ENCODE measurements at regions not wholly inside any gene's neighbourhood (a gene's known extent, or its start where the extent isn't known, plus 50 kb on each side); places are given as distances from the start of the nearest gene placed in this dataset.

GRCh38 chr6:122178988-122179387 lies 220.5 kb upstream of the HSF2 start:
- no peak overlapping the region for H3K4me2 ChIP-seq (ENCODE audit: low read length)
- H3K36me3 ChIP-seq (ENCODE audit: low read depth, low read length) = no peaks in the 10 kb centered on the region
- H3K79me2 ChIP-seq (ENCODE audit: low read length) = no peaks in the 10 kb centered on the region
- DNase-seq = no peak
- H3K9ac ChIP-seq (ENCODE audit: low read length) = no peak overlapping the region
- no peaks in the 10 kb centered on the region for H3F3A ChIP-seq (ENCODE audit: low read length, unreplicated experiment)
- ChIA-PET CTCF (no interaction called here), POLR2A (ENCODE audit: unreplicated experiment) (no interaction called here)
- no peak for ATAC-seq
- H3K27ac ChIP-seq (ENCODE audit: low read length) = no peak overlapping the region
- no peaks in the 10 kb centered on the region for H3K9me2 ChIP-seq (replicated peaks; ENCODE audit: low read length)
- peaks cover 29% of the 10 kb centered on the region for H3K27me3 ChIP-seq (ENCODE audit: low read length)
- no peaks in the 10 kb centered on the region for H3K9me3 ChIP-seq (ENCODE audit: low read length)
- no peak overlapping the region for H2AFZ ChIP-seq (ENCODE audit: low read length)
- H3K4me1 ChIP-seq (ENCODE audit: insufficient read depth, low read length) = no peaks in the 10 kb centered on the region
- no peak overlapping the region for H3K4me3 ChIP-seq (ENCODE audit: low read length)
- BruUV-seq (replicated peaks) = no TSS peak
- H4K20me1 ChIP-seq (ENCODE audit: low read length) = no peaks in the 10 kb centered on the region
- intact Hi-C loops (cut with micrococcal nuclease) = no loop called here
- TF ChIP-seq CTCF (conservative IDR thresholded peaks at IDR 0.05; ENCODE audit: low read depth, low read length) = no peak
- no peak for TF ChIP-seq EZH2 (IDR thresholded peaks at IDR 0.05; ENCODE audit: low read length, unreplicated experiment)
- no peak for TF ChIP-seq EZH2phosphoT487 (IDR thresholded peaks at IDR 0.05; ENCODE audit: borderline replicate concordance, low read length)

GRCh38 chr6:122180132-122180531 lies 219.3 kb upstream of the HSF2 start:
- BruUV-seq (replicated peaks) = no TSS peak
- intact Hi-C loops (cut with micrococcal nuclease) = loop anchor here (10.0 kb wide), 1 partner anchor 745 kb away; the partner anchor contains the start of gene GJA1
- H3K27me3 ChIP-seq (ENCODE audit: low read length) = peaks cover 29% of the 10 kb centered on the region
- no peaks in the 10 kb centered on the region for H3K36me3 ChIP-seq (ENCODE audit: low read depth, low read length)
- ATAC-seq (no peak), DNase-seq (no peak)
- H4K20me1 ChIP-seq (ENCODE audit: low read length) = no peaks in the 10 kb centered on the region
- no peak overlapping the region for H3K9ac ChIP-seq (ENCODE audit: low read length)
- no peaks in the 10 kb centered on the region for H3K9me2 ChIP-seq (replicated peaks; ENCODE audit: low read length)
- ChIA-PET POLR2A (ENCODE audit: unreplicated experiment) (no interaction called here), CTCF (no interaction called here)
- H3K4me2 ChIP-seq (ENCODE audit: low read length) = no peak overlapping the region
- no peaks in the 10 kb centered on the region for H3K9me3 ChIP-seq (ENCODE audit: low read length)
- H3K79me2 ChIP-seq (ENCODE audit: low read length) = no peaks in the 10 kb centered on the region
- no peak overlapping the region for H3K4me3 ChIP-seq (ENCODE audit: low read length)
- H3F3A ChIP-seq (ENCODE audit: low read length, unreplicated experiment) = no peaks in the 10 kb centered on the region
- no peak overlapping the region for H3K27ac ChIP-seq (ENCODE audit: low read length)
- no peaks in the 10 kb centered on the region for H3K4me1 ChIP-seq (ENCODE audit: insufficient read depth, low read length)
- no peak overlapping the region for H2AFZ ChIP-seq (ENCODE audit: low read length)
- TF ChIP-seq EZH2 (IDR thresholded peaks at IDR 0.05; ENCODE audit: low read length, unreplicated experiment) = no peak
- TF ChIP-seq EZH2phosphoT487 (IDR thresholded peaks at IDR 0.05; ENCODE audit: borderline replicate concordance, low read length) = no peak
- no peak for TF ChIP-seq CTCF (conservative IDR thresholded peaks at IDR 0.05; ENCODE audit: low read depth, low read length)

GRCh38 chr6:122182061-122182460 lies 217.4 kb upstream of the HSF2 start:
- no peak for DNase-seq
- Histone ChIP-seq H2AFZ (ENCODE audit: low read length) (no peak overlapping the region), H3K9ac (ENCODE audit: low read length) (no peak overlapping the region), H3K9me2 (replicated peaks; ENCODE audit: low read length) (no peaks in the 10 kb centered on the region), H3K79me2 (ENCODE audit: low read length) (no peaks in the 10 kb centered on the region), H3K4me1 (ENCODE audit: insufficient read depth, low read length) (no peaks in the 10 kb centered on the region), H4K20me1 (ENCODE audit: low read length) (no peaks in the 10 kb centered on the region), H3K9me3 (ENCODE audit: low read length) (no peaks in the 10 kb centered on the region), H3K27ac (ENCODE audit: low read length) (no peak overlapping the region), H3K4me2 (ENCODE audit: low read length) (no peak overlapping the region), H3K4me3 (ENCODE audit: low read length) (no peak overlapping the region), H3K36me3 (ENCODE audit: low read depth, low read length) (no peaks in the 10 kb centered on the region), H3K27me3 (ENCODE audit: low read length) (peaks cover 36% of the 10 kb centered on the region), H3F3A (ENCODE audit: low read length, unreplicated experiment) (no peaks in the 10 kb centered on the region)
- ChIA-PET CTCF (no interaction called here), POLR2A (ENCODE audit: unreplicated experiment) (no interaction called here)
- no peak for TF ChIP-seq EZH2phosphoT487 (IDR thresholded peaks at IDR 0.05; ENCODE audit: borderline replicate concordance, low read length)
- no peak for TF ChIP-seq CTCF (conservative IDR thresholded peaks at IDR 0.05; ENCODE audit: low read depth, low read length)
- no peak for TF ChIP-seq EZH2 (IDR thresholded peaks at IDR 0.05; ENCODE audit: low read length, unreplicated experiment)
- intact Hi-C loops (cut with micrococcal nuclease) = loop anchor here (10.0 kb wide), 1 partner anchor 747 kb away; the partner anchor contains the start of gene GJA1
- ATAC-seq = no peak
- BruUV-seq (replicated peaks) = no TSS peak

All from PC-3 (cell line).